Stimulated activated CD8-positive, alpha-beta memory T cell treated with anti-CD3 and anti-CD28 coated beads, Interleukin-12 subunit alpha, Interleukin-12 subunit beta, amount 100 ng/mL, for 4 hours (primary cell): ENCODE measurements at regions not wholly inside any gene's neighbourhood (a gene's known extent, or its start where the extent isn't known, plus 50 kb on each side); places are given as distances from the start of the nearest gene placed in this dataset.
"Not testable (repeated sequence)": the region's sequence is repeated elsewhere in the genome, so short reads cannot be mapped to it uniquely, and the experiment has no call there.

ENCODE experiments used
- DNase-seq: peaks from one replicate; pipeline ENCODE4 v3.0.0-alpha.2; 2020; ENCODE audit warnings: low read depth

GRCh38 chr3:106398891-106399600 lies 530.2 kb upstream of the CBLB start:
- DNase-seq, result no peak

GRCh38 chr3:106399761-106400160 lies 530.9 kb upstream of the CBLB start:
- DNase-seq, result no peak

- DNase-seq, result no peak
Observed at GRCh38 chr3:106401666-106402490, 533.1 kb upstream of the CBLB start.

- no peak for DNase-seq
Observed at GRCh38 chr3:106403371-106404145, 534.7 kb upstream of the CBLB start.

GRCh38 chr3:106413683-106414082 lies 544.9 kb upstream of the CBLB start:
- DNase-seq, result no peak

- no peak for DNase-seq
Observed at GRCh38 chr3:106420628-106421027, 551.8 kb upstream of the CBLB start.

GRCh38 chr3:106421426-106421825 lies 552.6 kb upstream of the CBLB start:
- no peak for DNase-seq

GRCh38 chr3:106421909-106422308 lies 553.1 kb upstream of the CBLB start:
- DNase-seq, result no peak

- no peak for DNase-seq
Observed at GRCh38 chr3:106423321-106424225, 554.8 kb upstream of the CBLB start.

- no peak for DNase-seq
Observed at GRCh38 chr3:106425026-106425425, 556.2 kb upstream of the CBLB start.

- DNase-seq, result no peak
Observed at GRCh38 chr3:106425916-106426315, 557.1 kb upstream of the CBLB start.

GRCh38 chr3:106428565-106428994 lies 559.8 kb upstream of the CBLB start:
- DNase-seq, result no peak

- no peak for DNase-seq
Observed at GRCh38 chr3:106431721-106432120, 562.9 kb upstream of the CBLB start.

GRCh38 chr3:106435899-106436453 lies 567.2 kb upstream of the CBLB start:
- DNase-seq, result no peak

GRCh38 chr3:106438887-106439286 lies 570.1 kb upstream of the CBLB start:
- no peak for DNase-seq

- no peak for DNase-seq
Observed at GRCh38 chr3:106440672-106441071, 571.9 kb upstream of the CBLB start.

GRCh38 chr3:106446271-106446670 lies 577.5 kb upstream of the CBLB start:
- DNase-seq, result no peak

GRCh38 chr3:106447723-106448301 lies 579.0 kb upstream of the CBLB start:
- DNase-seq, result no peak

GRCh38 chr3:106448372-106448966 lies 579.7 kb upstream of the CBLB start:
- not testable (repeated sequence) for DNase-seq

- no peak for DNase-seq
Observed at GRCh38 chr3:106452096-106452495, 583.3 kb upstream of the CBLB start.
